COLO668 (cell line): ENCODE measurements at regions not wholly inside any gene's neighbourhood (a gene's known extent, or its start where the extent isn't known, plus 50 kb on each side); places are given as distances from the start of the nearest gene placed in this dataset.
A peak's percentile ranks its signal among the peaks of the same experiment; 100 is the strongest.

ENCODE experiments used
- DNase-seq: peaks from one replicate; lab custom pipeline; 2025; ENCODE audit not compliant: unreplicated experiment; lab: John Stamatoyannopoulos, UW

GRCh38 chr4:64598066-64598465 is 188.8 kb upstream of the TECRL start:
- DNase-seq = no peak

GRCh38 chr4:64594723-64595122 is 185.5 kb upstream of the TECRL start:
- no peak for DNase-seq

GRCh38 chr4:64588507-64588906 is 179.3 kb upstream of the TECRL start:
- DNase-seq = no peak

GRCh38 chr4:64584981-64585557 is 175.8 kb upstream of the TECRL start:
- peak; percentile 5 for DNase-seq

- DNase-seq = no peak
Measured at GRCh38 chr4:64584125-64584524, 174.9 kb upstream of the TECRL start.

GRCh38 chr4:64582492-64582891 is 173.2 kb upstream of the TECRL start:
- DNase-seq = no peak

- DNase-seq = no peak
Measured at GRCh38 chr4:64581422-64581821, 172.2 kb upstream of the TECRL start.

GRCh38 chr4:64564126-64564525 is 154.9 kb upstream of the TECRL start:
- DNase-seq = no peak

GRCh38 chr4:64559571-64559970 is 150.3 kb upstream of the TECRL start:
- no peak for DNase-seq

- DNase-seq = no peak
Measured at GRCh38 chr4:64551125-64551524, 141.9 kb upstream of the TECRL start.

GRCh38 chr4:64545593-64545992 is 136.3 kb upstream of the TECRL start:
- DNase-seq = no peak

- peak; percentile 36 for DNase-seq
Measured at GRCh38 chr4:64539234-64539849, 130.1 kb upstream of the TECRL start.

GRCh38 chr4:64538219-64538618 is 129.0 kb upstream of the TECRL start:
- DNase-seq = no peak

GRCh38 chr4:64533637-64534036 is 124.4 kb upstream of the TECRL start:
- DNase-seq = no peak

GRCh38 chr4:64533159-64533558 is 123.9 kb upstream of the TECRL start:
- no peak for DNase-seq

- DNase-seq = no peak
Measured at GRCh38 chr4:64520421-64520820, 111.2 kb upstream of the TECRL start.

- no peak for DNase-seq
Measured at GRCh38 chr4:64518600-64518999, 109.3 kb upstream of the TECRL start.

- DNase-seq = no peak
Measured at GRCh38 chr4:64516176-64516575, 106.9 kb upstream of the TECRL start.

- no peak for DNase-seq
Measured at GRCh38 chr4:64508089-64508488, 98.8 kb upstream of the TECRL start.

GRCh38 chr4:64503945-64504675 is 94.9 kb upstream of the TECRL start:
- no peak for DNase-seq

GRCh38 chr4:64503416-64503815 is 94.2 kb upstream of the TECRL start:
- DNase-seq = no peak

GRCh38 chr4:64497491-64497890 is 88.2 kb upstream of the TECRL start:
- DNase-seq = no peak
